Neural cell (in vitro differentiated cells): ENCODE measurements at regions not wholly inside any gene's neighbourhood (a gene's known extent, or its start where the extent isn't known, plus 50 kb on each side); places are given as distances from the start of the nearest gene placed in this dataset.

Experiments used
- H2AFZ ChIP-seq: fragments of 200-600, 300-800 bp; sonication (generic), shearing (Covaris generic); 2 replicates; pipeline ENCODE4 v1.6.0; 2014; ENCODE audit warnings: low read depth, mild to moderate bottlenecking, antibody characterized with exemption, low read length, moderate library complexity
- H3F3A ChIP-seq: fragments of 200-600 bp; shearing (Covaris generic); 2 replicates; pipeline ENCODE4 v1.6.1; 2016; ENCODE audit warnings: mild to moderate bottlenecking, moderate library complexity, mixed read lengths, antibody characterized with exemption, low read length; ENCODE audit not compliant: insufficient read depth, poor library complexity, severe bottlenecking
- H3K27ac ChIP-seq: fragments of 200-600, 300-800 bp; sonication (generic), shearing (Covaris generic); 2 replicates; pipeline ENCODE4 v1.5.1; 2014; ENCODE audit warnings: mild to moderate bottlenecking, low read length, moderate library complexity
- H3K27me3 ChIP-seq: fragments of 300-800, 200-600 bp; sonication (generic), shearing (Covaris generic); 2 replicates; pipeline ENCODE4 v1.6.0; 2014; ENCODE audit warnings: mild to moderate bottlenecking, low read depth, low read length, moderate library complexity; ENCODE audit not compliant: insufficient read depth
- H3K36me3 ChIP-seq: fragments of 300-800, 200-600 bp; sonication (generic), shearing (Covaris generic); 2 replicates; pipeline ENCODE4 v1.5.1; 2014; ENCODE audit warnings: mild to moderate bottlenecking, antibody characterized with exemption, low read length, moderate library complexity; ENCODE audit not compliant: insufficient read depth
- H3K4me2 ChIP-seq: fragments of 300-800, 200-600 bp; sonication (generic), shearing (Covaris generic); 2 replicates; pipeline ENCODE4 v1.6.0; 2014; ENCODE audit warnings: mild to moderate bottlenecking, low read length
- H3K4me3 ChIP-seq: fragments of 300-800, 200-600 bp; sonication (generic), shearing (Covaris generic); 2 replicates; pipeline ENCODE4 v1.5.1; 2014; ENCODE audit warnings: mild to moderate bottlenecking, low read length, moderate library complexity
- H3K79me2 ChIP-seq: fragments of 200-600 bp; shearing (Covaris generic); replicated peaks from 2 replicates; pipeline ENCODE4 v1.6.0; 2014; ENCODE audit warnings: mild to moderate bottlenecking, low read length, moderate library complexity; ENCODE audit not compliant: insufficient read depth
- H3K9ac ChIP-seq: fragments of 300-800, 200-600 bp; sonication (generic), shearing (Covaris generic); 2 replicates; pipeline ENCODE4 v1.6.1; 2016; ENCODE audit warnings: mild to moderate bottlenecking, low read length, mixed read lengths
- H3K9me2 ChIP-seq: fragments of 200-600 bp; shearing (Covaris generic); 2 replicates; pipeline ENCODE4 v1.6.1; 2016; ENCODE audit warnings: mild to moderate bottlenecking, low read length, mixed read lengths; ENCODE audit not compliant: insufficient read depth
- H3K9me3 ChIP-seq: fragments of 200-600, 300-800 bp; sonication (generic), shearing (Covaris generic); 2 replicates; pipeline ENCODE4 v1.6.1; 2016; ENCODE audit warnings: mild to moderate bottlenecking, mixed run types, low read length, moderate library complexity, mixed read lengths
- H4K20me1 ChIP-seq: fragments of 200-600 bp; shearing (Covaris generic); 2 replicates; pipeline ENCODE4 v1.6.1; 2016; ENCODE audit warnings: mild to moderate bottlenecking, mixed run types; ENCODE audit not compliant: insufficient read depth
- EP300 ChIP-seq: fragments of 450-650 bp; conservative IDR thresholded peaks from 2 replicates; pipeline ENCODE4 v1.6.1; 2014; ENCODE audit warnings: antibody characterized with exemption, mild to moderate bottlenecking, moderate library complexity; ENCODE audit not compliant: poor library complexity, severe bottlenecking
- EZH2 ChIP-seq: fragments of 200-600, 300-800 bp; shearing (Covaris generic), sonication (generic); IDR thresholded peaks from 2 replicates; pipeline ENCODE4 v1.6.1; 2014; ENCODE audit warnings: antibody characterized with exemption, low read length, borderline replicate concordance, mild to moderate bottlenecking; ENCODE audit not compliant: insufficient read depth, poor library complexity, severe bottlenecking
- MXI1 ChIP-seq: fragments of 450-650 bp; conservative IDR thresholded peaks from 2 replicates; pipeline ENCODE4 v1.6.1; 2014; ENCODE audit warnings: antibody characterized with exemption, mild to moderate bottlenecking; ENCODE audit not compliant: poor library complexity, severe bottlenecking
- POLR2AphosphoS5 ChIP-seq: IDR thresholded peaks from 2 replicates; pipeline ENCODE4 v1.6.1; 2012
- RAD21 ChIP-seq: fragments of 450-650 bp; conservative IDR thresholded peaks from 2 replicates; pipeline ENCODE4 v1.6.1; 2014; ENCODE audit warnings: antibody characterized with exemption, mild to moderate bottlenecking, moderate library complexity
- SMC3 ChIP-seq: fragments of 450-650 bp; conservative IDR thresholded peaks from 2 replicates; pipeline ENCODE4 v1.6.1; 2014; ENCODE audit warnings: antibody characterized with exemption, mild to moderate bottlenecking, moderate library complexity; ENCODE audit not compliant: poor library complexity
- TAF1 ChIP-seq: IDR thresholded peaks from 2 replicates; pipeline ENCODE4 v1.6.1; 2012; ENCODE audit warnings: low read depth
- TF ChIP-seq, protein P1 (sequence below): fragments of 450-650 bp; IDR thresholded peaks from 2 replicates; pipeline ENCODE4 v1.5.1; 2014; ENCODE audit warnings: antibody characterized with exemption, mild to moderate bottlenecking, moderate library complexity; ENCODE audit not compliant: poor library complexity, severe bottlenecking
- TF ChIP-seq, protein P2 (sequence below): IDR thresholded peaks from 2 replicates; pipeline ENCODE4 v1.6.1; 2012; ENCODE audit warnings: borderline replicate concordance

DNA sequence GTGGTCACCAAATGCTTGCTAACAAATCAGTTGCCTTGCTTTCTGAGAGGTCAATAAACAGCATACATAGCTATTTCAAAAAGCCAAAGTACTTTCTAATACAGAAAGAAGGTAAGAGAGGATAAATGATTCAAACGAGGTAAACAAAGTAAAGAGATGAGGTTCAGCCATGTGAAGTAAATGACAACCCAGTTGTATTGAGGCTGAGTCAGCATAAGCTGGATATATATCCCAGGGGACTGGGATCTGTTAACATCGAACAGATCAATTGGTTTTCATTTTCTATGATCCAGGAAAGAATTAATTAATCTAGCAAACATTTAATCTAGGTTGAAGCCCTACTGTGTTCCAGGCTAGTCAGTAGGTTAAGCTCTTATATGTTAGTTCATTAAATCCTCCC is 97.3 kb upstream of the GRIA3 start:
- H4K20me1 ChIP-seq, result no peaks in the 10 kb centered on the region

DNA sequence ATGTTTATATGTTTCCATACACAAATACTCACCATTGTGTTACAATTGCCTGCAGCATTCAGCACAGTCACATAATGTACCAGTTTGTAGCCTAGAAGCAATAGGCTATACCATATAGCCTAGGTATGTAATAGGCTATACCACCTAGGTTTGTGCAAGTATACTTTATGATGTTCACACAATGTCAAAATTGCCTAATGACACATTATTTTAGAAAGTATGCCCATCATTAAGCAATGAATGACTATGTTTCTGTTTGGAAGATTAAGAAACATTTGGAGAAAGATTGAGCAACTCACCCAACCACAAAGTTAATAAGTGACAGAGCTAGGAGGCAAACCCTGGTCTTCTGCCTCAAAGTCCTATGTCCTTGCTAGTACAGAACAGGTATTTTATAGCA is 96.8 kb upstream of the GRIA3 start:
- Histone ChIP-seq H3K9ac (no peak overlapping the region), H3K4me3 (no peak overlapping the region), H3K36me3 (no peaks in the 10 kb centered on the region), H3K9me3 (no peaks in the 10 kb centered on the region), H3F3A (no peaks in the 10 kb centered on the region), H2AFZ (no peak overlapping the region), H3K27me3 (no peaks in the 10 kb centered on the region), H3K79me2 (no peaks in the 10 kb centered on the region), H4K20me1 (no peaks in the 10 kb centered on the region), H3K9me2 (no peaks in the 10 kb centered on the region), H3K4me2 (no peak overlapping the region), H3K27ac (no peak overlapping the region)
- no peak for TF ChIP-seq RAD21
- TF ChIP-seq SMC3, result no peak
- TF ChIP-seq POLR2AphosphoS5, result no peak
- TF ChIP-seq TAF1, result no peak
- TF ChIP-seq, protein P1, sequence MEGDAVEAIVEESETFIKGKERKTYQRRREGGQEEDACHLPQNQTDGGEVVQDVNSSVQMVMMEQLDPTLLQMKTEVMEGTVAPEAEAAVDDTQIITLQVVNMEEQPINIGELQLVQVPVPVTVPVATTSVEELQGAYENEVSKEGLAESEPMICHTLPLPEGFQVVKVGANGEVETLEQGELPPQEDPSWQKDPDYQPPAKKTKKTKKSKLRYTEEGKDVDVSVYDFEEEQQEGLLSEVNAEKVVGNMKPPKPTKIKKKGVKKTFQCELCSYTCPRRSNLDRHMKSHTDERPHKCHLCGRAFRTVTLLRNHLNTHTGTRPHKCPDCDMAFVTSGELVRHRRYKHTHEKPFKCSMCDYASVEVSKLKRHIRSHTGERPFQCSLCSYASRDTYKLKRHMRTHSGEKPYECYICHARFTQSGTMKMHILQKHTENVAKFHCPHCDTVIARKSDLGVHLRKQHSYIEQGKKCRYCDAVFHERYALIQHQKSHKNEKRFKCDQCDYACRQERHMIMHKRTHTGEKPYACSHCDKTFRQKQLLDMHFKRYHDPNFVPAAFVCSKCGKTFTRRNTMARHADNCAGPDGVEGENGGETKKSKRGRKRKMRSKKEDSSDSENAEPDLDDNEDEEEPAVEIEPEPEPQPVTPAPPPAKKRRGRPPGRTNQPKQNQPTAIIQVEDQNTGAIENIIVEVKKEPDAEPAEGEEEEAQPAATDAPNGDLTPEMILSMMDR, result no peak
- no peak for TF ChIP-seq EP300
- TF ChIP-seq, protein P2, sequence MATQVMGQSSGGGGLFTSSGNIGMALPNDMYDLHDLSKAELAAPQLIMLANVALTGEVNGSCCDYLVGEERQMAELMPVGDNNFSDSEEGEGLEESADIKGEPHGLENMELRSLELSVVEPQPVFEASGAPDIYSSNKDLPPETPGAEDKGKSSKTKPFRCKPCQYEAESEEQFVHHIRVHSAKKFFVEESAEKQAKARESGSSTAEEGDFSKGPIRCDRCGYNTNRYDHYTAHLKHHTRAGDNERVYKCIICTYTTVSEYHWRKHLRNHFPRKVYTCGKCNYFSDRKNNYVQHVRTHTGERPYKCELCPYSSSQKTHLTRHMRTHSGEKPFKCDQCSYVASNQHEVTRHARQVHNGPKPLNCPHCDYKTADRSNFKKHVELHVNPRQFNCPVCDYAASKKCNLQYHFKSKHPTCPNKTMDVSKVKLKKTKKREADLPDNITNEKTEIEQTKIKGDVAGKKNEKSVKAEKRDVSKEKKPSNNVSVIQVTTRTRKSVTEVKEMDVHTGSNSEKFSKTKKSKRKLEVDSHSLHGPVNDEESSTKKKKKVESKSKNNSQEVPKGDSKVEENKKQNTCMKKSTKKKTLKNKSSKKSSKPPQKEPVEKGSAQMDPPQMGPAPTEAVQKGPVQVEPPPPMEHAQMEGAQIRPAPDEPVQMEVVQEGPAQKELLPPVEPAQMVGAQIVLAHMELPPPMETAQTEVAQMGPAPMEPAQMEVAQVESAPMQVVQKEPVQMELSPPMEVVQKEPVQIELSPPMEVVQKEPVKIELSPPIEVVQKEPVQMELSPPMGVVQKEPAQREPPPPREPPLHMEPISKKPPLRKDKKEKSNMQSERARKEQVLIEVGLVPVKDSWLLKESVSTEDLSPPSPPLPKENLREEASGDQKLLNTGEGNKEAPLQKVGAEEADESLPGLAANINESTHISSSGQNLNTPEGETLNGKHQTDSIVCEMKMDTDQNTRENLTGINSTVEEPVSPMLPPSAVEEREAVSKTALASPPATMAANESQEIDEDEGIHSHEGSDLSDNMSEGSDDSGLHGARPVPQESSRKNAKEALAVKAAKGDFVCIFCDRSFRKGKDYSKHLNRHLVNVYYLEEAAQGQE, result no peak
- no peak for TF ChIP-seq EZH2
- TF ChIP-seq MXI1, result no peak

More for the DNA sequence above, 97.3 kb upstream of the GRIA3 start:
- no peak overlapping the region for H2AFZ ChIP-seq
- H3K27ac ChIP-seq, result no peak overlapping the region
- H3K9me2 ChIP-seq, result no peaks in the 10 kb centered on the region
- no peak overlapping the region for H3K4me3 ChIP-seq
- no peak overlapping the region for H3K4me2 ChIP-seq
- H3F3A ChIP-seq, result no peaks in the 10 kb centered on the region
- TF ChIP-seq, protein P2, result no peak
- no peak for TF ChIP-seq EZH2
- TF ChIP-seq EP300, result no peak
- TF ChIP-seq RAD21, result no peak
- no peak for TF ChIP-seq TAF1
- TF ChIP-seq, protein P1, result no peak
- no peak for TF ChIP-seq MXI1
- no peak for TF ChIP-seq SMC3
- TF ChIP-seq POLR2AphosphoS5, result no peak
- H3K9me3 ChIP-seq, result no peaks in the 10 kb centered on the region
- no peaks in the 10 kb centered on the region for H3K79me2 ChIP-seq
- H3K9ac ChIP-seq, result no peak overlapping the region
- no peaks in the 10 kb centered on the region for H3K27me3 ChIP-seq
- no peaks in the 10 kb centered on the region for H3K36me3 ChIP-seq
